Bronchial epithelial cell (primary cell): ENCODE measurements at regions not wholly inside any gene's neighbourhood (a gene's known extent, or its start where the extent isn't known, plus 50 kb on each side); places are given as distances from the start of the nearest gene placed in this dataset.

Experiments
- DNase-seq: peaks from one replicate; pipeline ENCODE4 v3.0.0-alpha.2; 2010; ENCODE audit warnings: low read depth
- FAIRE-seq: peaks from 2 replicates; lab custom pipeline; 2011; peaks lifted over from hg19 to GRCh38; lab: Jason Lieb, UNC
- H3K27me3 ChIP-seq: 2 replicates; pipeline ENCODE4 v1.5.1; 2011; ENCODE audit warnings: low read length; ENCODE audit not compliant: control insufficient read depth, insufficient read depth
- H3K36me3 ChIP-seq: 2 replicates; pipeline ENCODE4 v1.5.1; 2011; ENCODE audit warnings: low read length; ENCODE audit not compliant: control insufficient read depth, insufficient read depth
- H3K4me3 ChIP-seq: 2 replicates; pipeline ENCODE4 v1.5.1; 2011; ENCODE audit warnings: mild to moderate bottlenecking, low read depth, low read length, control low read depth
- CTCF ChIP-seq: IDR thresholded peaks from 2 replicates; pipeline ENCODE4 v1.5.1; 2011; ENCODE audit warnings: mild to moderate bottlenecking, moderate library complexity, low read length, control low read depth, inconsistent platforms; ENCODE audit not compliant: insufficient read depth, severe bottlenecking

GRCh38 chr7:49618028-49618427 lies 155.4 kb upstream of the VWC2 start:
- DNase-seq: no peak
- Histone ChIP-seq H3K27me3 (no peaks in the 10 kb centered on the region), H3K4me3 (no peak overlapping the region), H3K36me3 (no peaks in the 10 kb centered on the region)
- no peak for FAIRE-seq
- no peak for TF ChIP-seq CTCF

- Histone ChIP-seq H3K4me3 (no peak overlapping the region), H3K36me3 (no peaks in the 10 kb centered on the region), H3K27me3 (no peaks in the 10 kb centered on the region)
- DNase-seq (no peak), FAIRE-seq (no peak)
- TF ChIP-seq CTCF: no peak
Observed at GRCh38 chr7:49623943-49624342, 149.5 kb upstream of the VWC2 start.

DNA sequence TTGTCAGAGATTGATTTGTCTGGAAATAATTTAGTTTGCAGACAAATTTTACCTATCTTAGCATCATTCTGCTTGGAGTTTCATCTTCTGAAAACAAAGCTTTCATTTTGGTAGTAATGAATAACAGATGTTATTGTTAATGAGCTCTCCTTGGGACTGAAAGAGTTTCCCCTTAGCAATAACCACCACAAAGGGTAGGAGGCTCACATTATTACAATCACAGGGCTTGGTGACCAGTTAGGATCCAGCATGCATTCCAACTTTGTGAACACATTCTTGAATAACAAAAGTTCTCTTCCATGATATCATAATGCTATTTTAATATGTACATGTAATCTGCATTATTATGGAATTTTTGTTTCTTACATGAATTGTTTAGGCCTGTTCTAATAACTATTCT lies 148.8 kb upstream of the VWC2 start:
- no peaks in the 10 kb centered on the region for H3K36me3 ChIP-seq
- H3K27me3 ChIP-seq: no peaks in the 10 kb centered on the region
- DNase-seq: no peak
- TF ChIP-seq CTCF: no peak
- no peak overlapping the region for H3K4me3 ChIP-seq
- FAIRE-seq: no peak

GRCh38 chr7:49630513-49630912 lies 142.9 kb upstream of the VWC2 start:
- no peak for TF ChIP-seq CTCF
- DNase-seq (no peak), FAIRE-seq (no peak)
- H3K4me3 ChIP-seq: no peak overlapping the region
- no peaks in the 10 kb centered on the region for H3K36me3 ChIP-seq
- H3K27me3 ChIP-seq: no peaks in the 10 kb centered on the region

DNA sequence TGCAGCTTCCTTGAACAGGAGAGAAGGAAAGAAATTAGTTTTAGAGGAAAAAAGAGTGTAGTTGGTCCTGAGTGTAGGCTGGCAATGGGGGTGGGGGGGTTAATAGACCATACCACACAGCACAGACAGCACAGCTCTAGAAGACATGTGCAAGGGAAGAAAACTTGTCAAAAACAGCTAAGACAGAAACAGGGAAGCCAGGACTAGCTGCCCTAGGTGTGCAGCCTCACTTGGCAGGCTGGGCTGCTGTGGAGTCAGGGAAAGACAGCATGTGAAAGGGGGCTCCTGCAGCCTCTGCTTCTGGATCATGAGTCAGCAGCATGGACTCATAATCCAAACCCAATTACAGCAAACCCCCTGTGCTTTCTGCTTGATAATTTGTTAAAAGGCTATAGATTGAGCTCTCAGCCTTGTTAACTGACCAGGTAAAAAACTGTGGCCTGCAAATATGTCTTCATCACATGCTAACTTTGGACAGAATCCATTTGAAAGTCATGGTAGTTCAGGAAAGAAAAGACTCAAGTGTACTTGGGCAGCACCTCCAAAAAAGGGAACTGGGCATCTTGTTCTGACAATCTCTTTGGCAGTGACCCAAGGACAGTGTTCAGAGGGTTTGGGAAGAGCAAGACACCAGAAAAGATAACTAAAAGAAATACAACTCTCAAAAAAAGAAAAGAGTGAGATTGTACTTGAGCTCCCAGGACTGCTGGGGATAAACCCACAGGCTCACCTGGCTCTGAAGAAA lies 142.2 kb upstream of the VWC2 start:
- no peak for DNase-seq
- no peaks in the 10 kb centered on the region for H3K27me3 ChIP-seq
- TF ChIP-seq CTCF: no peak
- no peak overlapping the region for H3K4me3 ChIP-seq
- no peaks in the 10 kb centered on the region for H3K36me3 ChIP-seq
- FAIRE-seq: no peak

- TF ChIP-seq CTCF: no peak
- Histone ChIP-seq H3K27me3 (no peaks in the 10 kb centered on the region), H3K4me3 (no peak overlapping the region), H3K36me3 (no peaks in the 10 kb centered on the region)
- no peak for DNase-seq
- FAIRE-seq: no peak
Observed at GRCh38 chr7:49631960-49632359, 141.5 kb upstream of the VWC2 start.
